Hematopoietic multipotent progenitor cell treated with erythropoietin and hydrocortisone succinate and interleukin-3 and kit ligand, for 8 days (in vitro differentiated cells): ENCODE measurements at regions not wholly inside any gene's neighbourhood (a gene's known extent, or its start where the extent isn't known, plus 50 kb on each side); places are given as distances from the start of the nearest gene placed in this dataset.

Experiments
- DNase-seq: peaks from one replicate; pipeline ENCODE4 v3.0.0-alpha.2; 2015

DNA sequence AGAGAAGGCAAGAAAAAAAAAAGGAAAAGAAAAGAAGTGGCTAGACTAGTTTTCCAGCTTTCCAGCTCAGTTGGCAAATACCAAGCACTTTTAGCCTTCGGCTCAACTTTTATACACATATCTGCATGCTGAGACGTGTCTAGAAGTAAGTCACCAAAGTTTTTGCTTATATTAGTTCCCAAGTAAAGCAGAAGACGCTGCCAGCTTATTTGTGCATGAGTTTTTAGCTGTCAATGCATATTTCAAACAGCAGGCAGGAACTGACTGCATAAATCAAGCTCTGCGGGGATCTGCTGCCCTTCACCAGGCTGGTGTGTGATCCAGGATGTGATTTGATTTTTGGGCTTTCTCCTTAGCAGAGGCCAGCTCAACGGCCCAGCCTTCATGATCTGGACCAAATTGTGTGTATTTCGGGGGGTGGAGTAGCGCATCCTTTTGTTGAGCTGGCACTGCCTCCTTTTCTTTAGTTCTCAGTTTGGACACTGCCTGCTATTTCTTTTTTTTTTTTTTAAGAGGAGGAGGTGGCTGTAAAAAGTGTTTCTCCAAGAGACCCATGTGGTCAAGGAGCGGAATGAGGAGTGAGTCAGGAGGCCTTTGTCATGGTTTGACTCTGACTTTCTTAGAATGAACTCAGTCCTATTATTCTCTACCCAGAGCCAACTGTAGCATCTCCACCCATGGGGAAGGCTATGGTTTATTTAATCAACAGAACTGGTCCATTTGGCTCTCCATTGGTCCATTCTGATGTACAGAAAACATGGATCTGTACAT lies 162.6 kb upstream of the XYLT1 start:
- no peak for DNase-seq

- DNase-seq = no peak
Measured at GRCh38 chr16:17632667-17633066, 161.9 kb upstream of the XYLT1 start.

- DNase-seq = no peak
Measured at GRCh38 chr16:17629936-17630335, 159.2 kb upstream of the XYLT1 start.

- DNase-seq = no peak
Measured at GRCh38 chr16:17628983-17629382, 158.2 kb upstream of the XYLT1 start.

GRCh38 chr16:17622366-17622765 lies 151.6 kb upstream of the XYLT1 start:
- DNase-seq = no peak

DNA sequence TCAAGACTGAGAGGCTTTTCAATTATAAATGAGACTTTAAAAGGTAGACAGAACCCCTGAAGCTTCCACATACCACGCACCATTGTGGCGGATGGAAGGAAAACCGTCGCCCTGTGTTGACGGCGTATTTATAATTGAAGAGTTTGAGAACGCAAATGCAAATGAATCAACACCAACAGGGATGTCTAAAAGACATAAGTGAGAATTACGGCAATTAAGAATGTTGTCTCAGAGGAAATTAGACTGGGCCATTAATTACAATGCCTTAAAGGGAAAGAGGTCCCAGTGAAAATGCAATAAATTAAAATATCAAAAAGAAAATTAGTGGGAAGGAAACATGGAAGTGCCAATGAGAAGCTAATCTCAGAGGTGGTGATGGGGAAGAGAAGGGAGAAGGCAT lies 148.5 kb upstream of the XYLT1 start:
- DNase-seq = no peak

GRCh38 chr16:17617021-17617552 lies 146.3 kb upstream of the XYLT1 start:
- DNase-seq = no peak

DNA sequence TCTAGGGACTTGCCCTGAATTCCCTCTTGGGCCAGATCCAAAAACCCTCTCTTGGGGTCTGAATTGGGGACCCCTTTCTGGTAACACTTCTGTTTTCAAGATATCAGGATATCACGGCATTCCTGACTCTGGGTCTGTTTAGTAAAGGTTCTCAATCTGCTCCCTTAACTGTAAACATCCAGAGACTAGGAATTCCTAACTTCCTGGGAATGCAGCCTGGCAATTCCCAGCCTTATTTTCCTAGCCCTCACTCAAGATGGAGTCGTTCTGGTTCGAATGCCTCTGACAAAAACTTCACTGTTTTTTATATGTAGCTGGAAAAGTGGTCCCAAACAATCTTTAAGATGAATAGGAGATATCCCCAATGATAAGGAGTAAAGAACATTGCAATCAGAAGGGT lies 141.6 kb upstream of the XYLT1 start:
- DNase-seq = no peak

DNA sequence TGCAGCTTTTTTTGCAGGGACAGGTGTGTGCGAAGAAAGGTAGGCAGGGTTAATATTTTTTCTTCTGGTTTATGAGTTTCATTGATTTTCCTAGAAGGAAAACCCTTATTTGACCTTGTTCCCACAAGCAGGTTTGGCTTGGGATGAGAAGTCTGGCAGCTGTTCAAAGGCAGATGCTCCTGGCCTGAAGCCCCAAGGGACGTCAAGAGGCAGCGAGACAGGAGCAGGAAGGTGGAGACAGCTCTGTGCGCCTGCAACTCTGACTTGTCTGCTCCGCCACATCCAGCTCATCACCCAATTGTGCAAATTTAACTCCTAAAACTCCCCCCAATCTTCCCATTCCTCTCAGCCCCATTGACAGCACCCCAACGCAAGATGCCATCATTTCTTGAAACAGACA lies 136.8 kb upstream of the XYLT1 start:
- DNase-seq = no peak

GRCh38 chr16:17607075-17607509 lies 136.3 kb upstream of the XYLT1 start:
- no peak for DNase-seq

DNA sequence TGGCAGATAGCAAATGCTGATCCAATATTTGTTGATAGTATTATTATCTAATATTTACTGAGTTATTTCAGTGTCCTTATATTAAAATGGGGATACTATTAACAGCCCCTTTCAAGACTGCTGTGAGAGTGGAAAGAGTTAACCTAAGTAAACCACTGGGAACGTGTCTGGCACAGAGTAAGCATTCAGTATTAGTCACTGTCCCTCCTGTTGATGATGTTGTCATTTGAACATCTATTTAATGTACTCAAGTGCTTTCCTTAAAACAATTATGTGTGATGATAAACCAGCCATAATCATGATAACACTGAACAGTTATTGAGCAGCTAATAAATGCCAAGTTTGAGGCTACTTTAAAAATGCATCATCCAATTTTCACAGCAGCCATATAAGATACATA lies 135.7 kb upstream of the XYLT1 start:
- no peak for DNase-seq

GRCh38 chr16:17605784-17606183 lies 135.0 kb upstream of the XYLT1 start:
- DNase-seq = no peak

- DNase-seq = no peak
Measured at GRCh38 chr16:17603626-17604025, 132.9 kb upstream of the XYLT1 start.

DNA sequence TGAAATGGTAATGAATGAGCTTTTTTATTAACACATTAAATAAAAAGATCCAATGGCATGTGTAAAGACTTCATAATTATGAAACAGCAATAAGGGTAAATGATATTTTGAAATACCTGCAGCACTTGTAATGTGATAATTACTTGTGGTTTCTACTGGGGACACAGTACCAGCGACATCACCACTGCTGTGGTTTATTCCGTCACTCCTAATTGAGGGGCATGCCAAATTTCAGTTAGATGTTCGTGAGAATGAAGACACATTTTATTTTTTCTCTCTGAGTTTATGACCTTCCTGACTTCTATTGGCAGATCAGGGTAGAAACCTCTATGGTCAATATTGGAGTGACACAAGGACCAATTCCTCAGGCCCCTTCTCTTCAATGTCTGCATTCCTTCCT lies 131.9 kb upstream of the XYLT1 start:
- peak; percentile 12 for DNase-seq

GRCh38 chr16:17598968-17599367 lies 128.2 kb upstream of the XYLT1 start:
- no peak for DNase-seq

GRCh38 chr16:17591655-17592405 lies 121.1 kb upstream of the XYLT1 start:
- peak; percentile 3 for DNase-seq

DNA sequence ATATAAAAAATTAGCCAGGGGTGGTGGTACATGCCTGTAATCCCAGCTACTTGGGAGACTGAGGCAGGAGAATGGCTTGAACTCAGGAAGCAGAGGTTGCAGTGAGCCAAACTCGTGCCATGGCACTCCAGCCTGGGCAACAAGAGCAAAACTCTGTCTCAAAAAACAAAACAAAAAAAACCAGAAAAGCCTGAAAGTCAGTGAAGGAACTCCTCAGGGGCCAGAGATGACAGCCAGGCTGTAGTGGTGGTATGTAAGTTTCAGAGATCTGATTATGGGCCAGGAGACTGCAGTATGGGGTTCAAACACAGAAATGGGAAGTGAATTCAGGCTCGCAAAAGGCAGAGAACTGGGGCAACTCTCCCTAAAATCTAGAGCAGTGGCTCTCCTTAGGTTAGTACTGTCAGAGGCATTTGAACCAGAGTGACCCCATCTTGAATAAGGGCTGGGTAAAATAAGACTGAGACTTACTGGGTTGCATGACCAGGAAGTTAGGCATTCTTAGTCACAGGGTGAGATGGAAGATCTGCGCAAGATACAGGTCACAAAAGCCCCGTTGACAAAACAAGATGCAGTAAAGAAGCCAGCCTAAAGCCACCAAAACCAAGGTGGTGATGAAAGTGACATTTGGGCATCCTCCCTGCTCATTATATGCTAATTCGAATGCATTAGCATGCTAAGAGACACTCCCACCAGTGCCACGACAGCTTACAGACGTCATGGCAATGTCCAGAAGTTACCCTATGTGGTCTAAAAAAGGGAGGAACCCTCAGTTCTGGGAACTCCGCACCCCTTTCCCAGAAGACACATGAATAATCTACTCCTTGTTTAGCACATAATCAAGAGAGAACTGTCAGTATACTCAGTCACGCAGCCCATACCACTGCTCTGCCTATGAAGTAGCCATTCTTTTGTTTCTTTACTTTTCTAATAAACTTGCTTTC lies 120.2 kb upstream of the XYLT1 start:
- peak; percentile 54 for DNase-seq

GRCh38 chr16:17589898-17590297 lies 119.1 kb upstream of the XYLT1 start:
- no peak for DNase-seq

DNA sequence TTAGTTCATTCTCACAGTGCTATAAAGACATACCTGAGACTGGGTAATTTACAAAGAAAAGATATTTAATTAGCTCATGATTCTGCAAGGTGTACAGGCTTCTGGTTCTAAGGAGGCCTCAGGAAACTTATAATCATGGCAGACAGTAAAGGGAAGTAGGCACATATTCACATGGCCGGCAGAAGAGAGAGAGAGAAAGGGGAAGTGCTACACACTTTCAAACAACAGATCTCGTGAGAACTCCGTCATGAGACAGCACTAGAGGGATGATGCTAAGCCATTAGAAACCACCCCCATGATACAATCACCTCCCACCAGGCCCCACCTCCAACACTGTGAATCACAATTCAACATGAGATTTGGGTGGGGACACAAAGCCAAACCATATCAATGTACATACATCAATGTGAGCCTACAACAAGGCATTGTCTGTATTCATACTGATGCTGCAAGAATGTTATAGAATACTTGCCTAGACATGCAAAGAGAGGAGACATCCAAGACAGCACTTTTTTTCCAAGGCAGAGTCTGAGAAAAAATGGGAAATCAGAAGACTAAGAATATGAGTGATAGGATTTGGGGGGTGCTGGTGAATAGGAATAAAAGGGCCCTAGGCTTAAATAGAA lies 114.8 kb upstream of the XYLT1 start:
- no peak for DNase-seq

GRCh38 chr16:17578981-17579874 lies 108.5 kb upstream of the XYLT1 start:
- DNase-seq = peak; percentile 62

DNA sequence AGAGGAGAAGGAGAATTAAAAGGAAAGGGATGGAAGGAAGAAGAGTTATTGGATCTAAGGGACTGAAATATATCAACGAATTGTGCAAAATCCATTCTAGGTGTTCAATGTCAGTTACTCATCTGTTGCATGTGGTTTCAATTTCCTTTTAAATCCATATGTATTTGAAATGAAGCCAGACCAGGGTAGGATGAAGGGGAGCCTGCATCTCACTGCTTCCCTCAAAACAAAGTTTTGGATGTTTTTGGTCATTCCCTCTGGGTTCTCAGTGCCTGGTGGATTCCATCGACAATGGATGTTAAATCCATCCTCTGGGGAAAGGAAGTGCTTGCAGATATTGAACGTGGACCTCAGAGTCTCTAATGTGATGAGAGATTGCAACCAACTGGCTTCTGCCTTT lies 103.5 kb upstream of the XYLT1 start:
- no peak for DNase-seq
